Lower lobe of right lung (tissue), 2 donors: ENCODE measurements at regions not wholly inside any gene's neighbourhood (a gene's known extent, or its start where the extent isn't known, plus 50 kb on each side); places are given as distances from the start of the nearest gene placed in this dataset.

Source experiments
- ATAC-seq, 2 donors: fragments of 200-7000 bp; cut with Tn5 transposase; one replicate each; pipeline ENCODE4 v1.9.1; 2020 to 2022; ENCODE audit warnings: mild to moderate bottlenecking in 2 of 2, moderate library complexity in 2 of 2
- DNase-seq: peaks from one replicate; pipeline ENCODE4 v3.0.0-alpha.2; 2020
- H3K27ac ChIP-seq: fragments of 200-600 bp; one replicate; pipeline ENCODE4 v1.8.0; 2022
- H3K27me3 ChIP-seq: fragments of 200-600 bp; one replicate; pipeline ENCODE4 v1.8.0; 2022; ENCODE audit warnings: low read depth
- H3K36me3 ChIP-seq: fragments of 200-600 bp; one replicate; pipeline ENCODE4 v1.8.0; 2022; ENCODE audit warnings: mild to moderate bottlenecking
- H3K4me1 ChIP-seq: fragments of 200-600 bp; one replicate; pipeline ENCODE4 v1.8.0; 2022
- H3K4me3 ChIP-seq: fragments of 200-600 bp; one replicate; pipeline ENCODE4 v1.8.0; 2022; ENCODE audit warnings: mild to moderate bottlenecking
- H3K9me3 ChIP-seq: fragments of 200-600 bp; one replicate; pipeline ENCODE4 v1.8.0; 2022
- CTCF ChIP-seq: fragments of 200-600 bp; IDR thresholded peaks from one replicate; pipeline ENCODE4 v1.8.0; 2022; ENCODE audit warnings: antibody characterized with exemption, mild to moderate bottlenecking
- intact Hi-C: fragments of 100-400 bp; cut with DNase I; formaldehyde crosslinking; loops from one replicate; pipeline ENCODE4 v1.11.0; 2022
- donor health status: DM: no; HTN: yes; CAD: no; lungs with severe emphysema.

- DNase-seq (no peak), ATAC-seq (no peak)
- Histone ChIP-seq H3K4me3 (no peak overlapping the region), H3K27me3 (no peaks in the 10 kb centered on the region), H3K27ac (no peak overlapping the region), H3K9me3 (no peaks in the 10 kb centered on the region), H3K36me3 (no peaks in the 10 kb centered on the region), H3K4me1 (no peaks in the 10 kb centered on the region)
- intact Hi-C loops: no loop called here
- no peak for TF ChIP-seq CTCF
These were observed 54.9 kb upstream of the ANTXR2 start for GRCh38 chr4:80127870-80128419.

- Histone ChIP-seq H3K4me1 (no peaks in the 10 kb centered on the region), H3K27ac (no peak overlapping the region), H3K27me3 (no peaks in the 10 kb centered on the region), H3K36me3 (no peaks in the 10 kb centered on the region), H3K9me3 (no peaks in the 10 kb centered on the region), H3K4me3 (no peak overlapping the region)
- intact Hi-C loops: no loop called here
- DNase-seq (no peak), ATAC-seq (no peak)
- no peak for TF ChIP-seq CTCF
These were observed 53.4 kb upstream of the ANTXR2 start for GRCh38 chr4:80126435-80126834.

GRCh38 chr4:80125252-80126177 is 52.5 kb upstream of the ANTXR2 start:
- H3K36me3 ChIP-seq: no peaks in the 10 kb centered on the region
- ATAC-seq (peak; percentile 37 to 43), DNase-seq (no peak)
- no peaks in the 10 kb centered on the region for H3K4me1 ChIP-seq
- TF ChIP-seq CTCF: no peak
- no peak overlapping the region for H3K4me3 ChIP-seq
- no peaks in the 10 kb centered on the region for H3K9me3 ChIP-seq
- no peaks in the 10 kb centered on the region for H3K27me3 ChIP-seq
- no peak overlapping the region for H3K27ac ChIP-seq
- intact Hi-C loops: no loop called here

- no peak for ATAC-seq
- Histone ChIP-seq H3K9me3 (no peaks in the 10 kb centered on the region), H3K4me1 (no peaks in the 10 kb centered on the region), H3K27ac (no peak overlapping the region), H3K4me3 (no peak overlapping the region), H3K36me3 (no peaks in the 10 kb centered on the region), H3K27me3 (no peaks in the 10 kb centered on the region)
- no peak for DNase-seq
- intact Hi-C loops: no loop called here
- TF ChIP-seq CTCF: no peak
These were observed 51.5 kb upstream of the ANTXR2 start for GRCh38 chr4:80124246-80125211.
